ENCODE measurements at regions not wholly inside any gene's neighbourhood (a gene's known extent, or its start where the extent isn't known, plus 50 kb on each side); places are given as distances from the start of the nearest gene placed in this dataset.

DNA sequence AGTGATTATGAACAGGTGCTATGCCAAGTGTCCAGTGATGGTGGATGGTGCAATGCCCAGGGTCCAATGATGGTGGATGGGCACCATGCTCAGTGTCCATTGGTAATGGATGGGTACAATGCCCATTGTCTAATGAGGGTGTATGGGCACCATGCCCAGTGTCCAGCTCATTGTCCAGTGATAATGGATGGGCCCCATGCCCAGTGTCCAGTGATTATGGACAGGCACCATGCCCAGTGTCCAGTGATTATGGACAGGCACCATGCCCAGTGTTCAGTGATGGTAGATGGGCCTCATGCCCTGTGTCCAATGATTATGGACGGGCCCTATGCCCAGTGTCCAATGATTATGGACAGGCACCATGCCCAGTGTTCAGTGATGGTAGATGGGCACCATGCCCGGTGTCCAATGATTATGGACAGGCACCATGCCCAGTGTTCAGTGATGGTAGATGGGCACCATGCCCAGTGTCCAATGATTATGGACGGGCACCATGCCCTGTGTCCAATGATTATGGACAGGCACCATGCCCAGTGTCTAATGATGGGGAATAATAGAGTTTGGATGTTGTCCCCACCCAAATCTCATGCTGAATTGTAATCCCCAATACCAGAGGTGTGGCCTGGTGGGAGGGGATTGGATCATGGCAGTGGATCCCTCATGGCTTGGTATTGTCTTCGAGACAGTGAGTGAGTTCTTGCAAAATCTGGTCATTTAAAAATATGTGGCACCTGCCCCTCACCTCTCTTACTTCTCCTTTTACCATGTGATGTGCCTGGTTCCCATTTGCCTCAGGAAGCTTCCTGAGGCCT is 87.8 kb downstream of the ANKRD10 start:
- DNase-seq (ENCODE audit: extremely low read depth in 1 of 2, low read depth in 1 of 2): no peak
